ENCODE measurements at regions not wholly inside any gene's neighbourhood (a gene's known extent, or its start where the extent isn't known, plus 50 kb on each side); places are given as distances from the start of the nearest gene placed in this dataset.
A peak's percentile ranks its signal among the peaks of the same experiment; 100 is the strongest.

DNA sequence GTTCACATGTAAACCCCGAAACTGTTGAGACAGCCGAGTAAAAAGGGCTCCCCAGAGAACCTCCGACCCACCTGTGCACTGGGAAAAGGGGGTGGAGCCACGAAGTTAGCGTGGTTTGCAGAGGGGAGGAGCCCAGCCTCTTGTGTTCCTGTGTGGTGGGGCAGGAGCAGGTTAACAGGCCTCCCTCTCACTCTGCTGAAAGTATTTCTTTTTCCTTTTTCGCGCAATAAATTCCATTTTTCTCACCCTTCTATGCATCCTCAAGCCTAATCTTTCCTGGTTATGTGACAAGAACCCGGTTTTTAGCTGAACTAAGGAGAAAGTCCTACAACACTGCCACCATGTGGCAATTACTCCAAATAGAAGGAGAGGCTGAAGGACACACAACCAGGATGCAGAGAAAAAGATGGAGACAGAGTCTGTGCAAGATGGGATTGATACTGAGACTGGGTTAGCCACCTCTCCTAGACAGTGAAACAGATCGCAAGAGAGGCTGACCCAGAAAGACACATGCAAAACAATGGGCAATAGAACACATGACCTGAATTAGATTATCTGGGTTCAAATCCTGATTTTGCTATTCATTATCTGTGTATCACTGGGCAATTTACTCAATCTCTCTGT is 168.7 kb upstream of the PRSS16 start (continued):
- TF ChIP-seq HMGA1 (CRISPR knock-in tag; conservative IDR thresholded peaks at IDR 0.05) (no peak), SETDB1 (CRISPR knock-in tag; IDR thresholded peaks at IDR 0.05; ENCODE audit: borderline replicate concordance) (no peak), ZNF589 (CRISPR knock-in tag; conservative IDR thresholded peaks at IDR 0.05) (no peak), PAX8 (CRISPR knock-in tag; IDR thresholded peaks at IDR 0.05; ENCODE audit: borderline replicate concordance) (no peak), ZNF121 (CRISPR knock-in tag; IDR thresholded peaks at IDR 0.05) (no peak), RCOR2 (CRISPR knock-in tag; IDR thresholded peaks at IDR 0.05) (no peak), SMAD9 (CRISPR knock-in tag; IDR thresholded peaks at IDR 0.05) (no peak), ZNF883 (CRISPR knock-in tag; IDR thresholded peaks at IDR 0.05; ENCODE audit: not compliant biosample characterization) (no peak), ZNF224 (CRISPR knock-in tag; IDR thresholded peaks at IDR 0.05) (no peak), AGO2 (optimal IDR thresholded peaks at IDR 0.05; ENCODE audit: low read depth, low read length) (no peak), RNF2 (conservative IDR thresholded peaks at IDR 0.05; ENCODE audit: low read depth) (0 out of 2 replicates have a peak, but pooled peaks have one; percentile 58), AKAP8 (CRISPR knock-in tag; IDR thresholded peaks at IDR 0.05) (no peak), ELF3 (CRISPR knock-in tag; IDR thresholded peaks at IDR 0.05) (0 out of 2 replicates have a peak, but pooled peaks have one; percentile 38), ZBTB1 (CRISPR knock-in tag; IDR thresholded peaks at IDR 0.05; ENCODE audit: borderline replicate concordance) (no peak), XRCC5 (optimal IDR thresholded peaks at IDR 0.05; ENCODE audit: low read length) (peak; percentile 51), JUND (CRISPR knock-in tag; IDR thresholded peaks at IDR 0.05) (no peak), ZSCAN12 (CRISPR knock-in tag; IDR thresholded peaks at IDR 0.05) (no peak), ZNF780A (CRISPR knock-in tag; IDR thresholded peaks at IDR 0.05) (no peak), ZNF773 (CRISPR knock-in tag; IDR thresholded peaks at IDR 0.05; ENCODE audit: borderline replicate concordance) (no peak)
- TF ChIP-seq, protein P1, sequence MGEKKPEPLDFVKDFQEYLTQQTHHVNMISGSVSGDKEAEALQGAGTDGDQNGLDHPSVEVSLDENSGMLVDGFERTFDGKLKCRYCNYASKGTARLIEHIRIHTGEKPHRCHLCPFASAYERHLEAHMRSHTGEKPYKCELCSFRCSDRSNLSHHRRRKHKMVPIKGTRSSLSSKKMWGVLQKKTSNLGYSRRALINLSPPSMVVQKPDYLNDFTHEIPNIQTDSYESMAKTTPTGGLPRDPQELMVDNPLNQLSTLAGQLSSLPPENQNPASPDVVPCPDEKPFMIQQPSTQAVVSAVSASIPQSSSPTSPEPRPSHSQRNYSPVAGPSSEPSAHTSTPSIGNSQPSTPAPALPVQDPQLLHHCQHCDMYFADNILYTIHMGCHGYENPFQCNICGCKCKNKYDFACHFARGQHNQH (CRISPR knock-in tag; IDR thresholded peaks at IDR 0.05), result 0 out of 2 replicates have a peak, but pooled peaks have one; percentile 26
- TF ChIP-seq, protein P2, sequence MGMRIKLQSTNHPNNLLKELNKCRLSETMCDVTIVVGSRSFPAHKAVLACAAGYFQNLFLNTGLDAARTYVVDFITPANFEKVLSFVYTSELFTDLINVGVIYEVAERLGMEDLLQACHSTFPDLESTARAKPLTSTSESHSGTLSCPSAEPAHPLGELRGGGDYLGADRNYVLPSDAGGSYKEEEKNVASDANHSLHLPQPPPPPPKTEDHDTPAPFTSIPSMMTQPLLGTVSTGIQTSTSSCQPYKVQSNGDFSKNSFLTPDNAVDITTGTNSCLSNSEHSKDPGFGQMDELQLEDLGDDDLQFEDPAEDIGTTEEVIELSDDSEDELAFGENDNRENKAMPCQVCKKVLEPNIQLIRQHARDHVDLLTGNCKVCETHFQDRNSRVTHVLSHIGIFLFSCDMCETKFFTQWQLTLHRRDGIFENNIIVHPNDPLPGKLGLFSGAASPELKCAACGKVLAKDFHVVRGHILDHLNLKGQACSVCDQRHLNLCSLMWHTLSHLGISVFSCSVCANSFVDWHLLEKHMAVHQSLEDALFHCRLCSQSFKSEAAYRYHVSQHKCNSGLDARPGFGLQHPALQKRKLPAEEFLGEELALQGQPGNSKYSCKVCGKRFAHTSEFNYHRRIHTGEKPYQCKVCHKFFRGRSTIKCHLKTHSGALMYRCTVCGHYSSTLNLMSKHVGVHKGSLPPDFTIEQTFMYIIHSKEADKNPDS (CRISPR knock-in tag; IDR thresholded peaks at IDR 0.05), result no peak

All from HepG2 (cell line).